C4-2B (cell line): ENCODE measurements at regions not wholly inside any gene's neighbourhood (a gene's known extent, or its start where the extent isn't known, plus 50 kb on each side); places are given as distances from the start of the nearest gene placed in this dataset.

Experiments
- ZFX ChIP-seq: fragments of 450-650 bp; IDR thresholded peaks from 2 replicates; pipeline ENCODE4 v1.6.1; 2017
- TF ChIP-seq, protein P1 (sequence below): fragments of 450-650 bp; conservative IDR thresholded peaks from 2 replicates; pipeline ENCODE4 v1.5.1; 2017; ENCODE audit warnings: mild to moderate bottlenecking

GRCh38 chr4:8731364-8731763 lies 138.8 kb downstream of the CPZ start:
- TF ChIP-seq, protein P1, sequence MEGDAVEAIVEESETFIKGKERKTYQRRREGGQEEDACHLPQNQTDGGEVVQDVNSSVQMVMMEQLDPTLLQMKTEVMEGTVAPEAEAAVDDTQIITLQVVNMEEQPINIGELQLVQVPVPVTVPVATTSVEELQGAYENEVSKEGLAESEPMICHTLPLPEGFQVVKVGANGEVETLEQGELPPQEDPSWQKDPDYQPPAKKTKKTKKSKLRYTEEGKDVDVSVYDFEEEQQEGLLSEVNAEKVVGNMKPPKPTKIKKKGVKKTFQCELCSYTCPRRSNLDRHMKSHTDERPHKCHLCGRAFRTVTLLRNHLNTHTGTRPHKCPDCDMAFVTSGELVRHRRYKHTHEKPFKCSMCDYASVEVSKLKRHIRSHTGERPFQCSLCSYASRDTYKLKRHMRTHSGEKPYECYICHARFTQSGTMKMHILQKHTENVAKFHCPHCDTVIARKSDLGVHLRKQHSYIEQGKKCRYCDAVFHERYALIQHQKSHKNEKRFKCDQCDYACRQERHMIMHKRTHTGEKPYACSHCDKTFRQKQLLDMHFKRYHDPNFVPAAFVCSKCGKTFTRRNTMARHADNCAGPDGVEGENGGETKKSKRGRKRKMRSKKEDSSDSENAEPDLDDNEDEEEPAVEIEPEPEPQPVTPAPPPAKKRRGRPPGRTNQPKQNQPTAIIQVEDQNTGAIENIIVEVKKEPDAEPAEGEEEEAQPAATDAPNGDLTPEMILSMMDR: no peak
- TF ChIP-seq ZFX: no peak
